GM23338 (cell line): ENCODE measurements at regions not wholly inside any gene's neighbourhood (a gene's known extent, or its start where the extent isn't known, plus 50 kb on each side); places are given as distances from the start of the nearest gene placed in this dataset.

Source experiments
- ATAC-seq: fragments of 200-7000 bp; cut with Tn5 transposase; 3 replicates; pipeline ENCODE4 v1.9.1; 2020
- DNase-seq: peaks from one replicate; pipeline ENCODE4 v3.0.0-alpha.2; 2015; ENCODE audit warnings: low spot score
- H2AFZ ChIP-seq: fragments of 200-600 bp; sonication (generic); 2 replicates; pipeline ENCODE4 v1.8.0; 2016; ENCODE audit warnings: antibody characterized with exemption, mild to moderate bottlenecking, moderate library complexity
- H3F3A ChIP-seq: fragments of 200-600 bp; sonication (generic); replicated peaks from 2 replicates; pipeline ENCODE4 v1.8.0; 2017; ENCODE audit warnings: antibody characterized with exemption, mixed run types, low read depth
- H3K27ac ChIP-seq: fragments of 200-600 bp; sonication (generic); 2 replicates; pipeline ENCODE4 v1.6.1; 2016; ENCODE audit warnings: low read depth
- H3K27me3 ChIP-seq: fragments of 200-600 bp; sonication (generic); 2 replicates; pipeline ENCODE4 v1.8.0; 2016; ENCODE audit warnings: mild to moderate bottlenecking, mixed run types, moderate library complexity; ENCODE audit not compliant: insufficient read depth
- H3K36me3 ChIP-seq: fragments of 200-600 bp; sonication (generic); 2 replicates; pipeline ENCODE4 v1.8.0; 2016; ENCODE audit warnings: mild to moderate bottlenecking; ENCODE audit not compliant: insufficient read depth
- H3K4me1 ChIP-seq: fragments of 200-600 bp; sonication (generic); 2 replicates; pipeline ENCODE4 v1.8.0; 2016; ENCODE audit warnings: mild to moderate bottlenecking, moderate library complexity; ENCODE audit not compliant: insufficient read depth
- H3K4me2 ChIP-seq: fragments of 200-600 bp; sonication (generic); 2 replicates; pipeline ENCODE4 v1.7.1; 2017; ENCODE audit warnings: mixed run types
- H3K4me3 ChIP-seq: fragments of 200-600 bp; sonication (generic); 2 replicates; pipeline ENCODE4 v1.6.1; 2016; ENCODE audit warnings: mixed run types
- H3K79me2 ChIP-seq: fragments of 200-600 bp; sonication (generic); replicated peaks from 2 replicates; pipeline ENCODE4 v1.8.0; 2017; ENCODE audit warnings: mild to moderate bottlenecking; ENCODE audit not compliant: insufficient read depth
- H3K9me2 ChIP-seq: fragments of 200-600 bp; sonication (generic); 2 replicates; pipeline ENCODE4 v1.8.0; 2017; ENCODE audit not compliant: insufficient read depth
- H4K20me1 ChIP-seq: fragments of 200-600 bp; sonication (generic); replicated peaks from 2 replicates; pipeline ENCODE4 v1.8.0; 2017; ENCODE audit warnings: mild to moderate bottlenecking; ENCODE audit not compliant: insufficient read depth
- H3K27ac Mint-ChIP-seq: 2 replicates; pipeline ENCODE4 v1.8.0; 2020; ENCODE audit warnings: inconsistent platforms, mild to moderate bottlenecking, moderate library complexity, mixed read lengths
- H3K27me3 Mint-ChIP-seq: 3 replicates; pipeline ENCODE4 v1.8.0; 2022; ENCODE audit warnings: low read depth, mild to moderate bottlenecking, moderate library complexity, mixed read lengths, inconsistent platforms; ENCODE audit not compliant: insufficient read depth, poor library complexity
- H3K36me3 Mint-ChIP-seq: 3 replicates; pipeline ENCODE4 v1.8.0; 2021; ENCODE audit warnings: low read depth, mild to moderate bottlenecking, inconsistent platforms, moderate library complexity, mixed read lengths
- H3K4me1 Mint-ChIP-seq: 3 replicates; pipeline ENCODE4 v1.8.0; 2020; ENCODE audit warnings: mild to moderate bottlenecking, inconsistent platforms, mixed read lengths
- H3K4me3 Mint-ChIP-seq: 3 replicates; pipeline ENCODE4 v1.8.0; 2021; ENCODE audit warnings: moderate library complexity, mild to moderate bottlenecking, inconsistent platforms, mixed read lengths
- H3K9me3 Mint-ChIP-seq: 3 replicates; pipeline ENCODE4 v1.8.0; 2020; ENCODE audit warnings: moderate library complexity, mild to moderate bottlenecking, inconsistent platforms, mixed read lengths
- CREB1 ChIP-seq: fragments of 250-450 bp; sonication (Bioruptor Pico); IDR thresholded peaks from 2 replicates; pipeline ENCODE4 v1.5.0; 2020; ENCODE audit warnings: low read depth, mild to moderate bottlenecking, moderate library complexity
- EZH2 ChIP-seq: fragments of 200-600 bp; sonication (generic); IDR thresholded peaks from one replicate; pipeline ENCODE4 v1.8.0; 2017; ENCODE audit warnings: antibody characterized with exemption, mild to moderate bottlenecking, low read depth; ENCODE audit not compliant: unreplicated experiment
- EZH2phosphoT487 ChIP-seq: fragments of 200-600 bp; sonication (generic); IDR thresholded peaks from one replicate; pipeline ENCODE4 v1.8.1; 2018; ENCODE audit warnings: antibody characterized with exemption; ENCODE audit not compliant: unreplicated experiment
- JUNB ChIP-seq: IDR thresholded peaks from one replicate; pipeline ENCODE4 v1.6.1; 2016; ENCODE audit warnings: antibody characterized with exemption; ENCODE audit not compliant: unreplicated experiment
- NANOG ChIP-seq: IDR thresholded peaks from 2 replicates; pipeline ENCODE4 v1.6.1; 2016; ENCODE audit warnings: antibody characterized with exemption, borderline replicate concordance
- POLR2AphosphoS5 ChIP-seq: IDR thresholded peaks from 2 replicates; pipeline ENCODE4 v1.6.1; 2016; ENCODE audit warnings: antibody characterized with exemption, low read depth
- STAT1 ChIP-seq: IDR thresholded peaks from one replicate; pipeline ENCODE4 v1.6.1; 2016; ENCODE audit warnings: antibody characterized with exemption; ENCODE audit not compliant: unreplicated experiment
- ZNF114 ChIP-seq: fragments of 250-450 bp; sonication (Bioruptor Pico); IDR thresholded peaks from 2 replicates; pipeline ENCODE4 v1.5.0; 2020; ENCODE audit warnings: mild to moderate bottlenecking, moderate library complexity
- TF ChIP-seq, protein P1 (sequence below), 2 experiments: fragments of 200-600 bp in 1 of 2; sonication (generic) in 1 of 2; conservative IDR thresholded peaks; 2 replicates each; pipeline versions ENCODE4 v1.5.1 to v1.6.1; 2016 to 2017; ENCODE audit warnings: antibody characterized with exemption in 2 of 2, low read depth in 2 of 2, mild to moderate bottlenecking in 2 of 2, moderate library complexity in 1 of 2
- TF ChIP-seq, protein P2 (sequence below): IDR thresholded peaks from 2 replicates; pipeline ENCODE4 v1.6.1; 2016; ENCODE audit warnings: antibody characterized with exemption
- TF ChIP-seq, protein P3 (sequence below): fragments of 250-450 bp; sonication (Bioruptor Pico); IDR thresholded peaks from 2 replicates; pipeline ENCODE4 v1.5.0; 2020; ENCODE audit warnings: mild to moderate bottlenecking, moderate library complexity

DNA sequence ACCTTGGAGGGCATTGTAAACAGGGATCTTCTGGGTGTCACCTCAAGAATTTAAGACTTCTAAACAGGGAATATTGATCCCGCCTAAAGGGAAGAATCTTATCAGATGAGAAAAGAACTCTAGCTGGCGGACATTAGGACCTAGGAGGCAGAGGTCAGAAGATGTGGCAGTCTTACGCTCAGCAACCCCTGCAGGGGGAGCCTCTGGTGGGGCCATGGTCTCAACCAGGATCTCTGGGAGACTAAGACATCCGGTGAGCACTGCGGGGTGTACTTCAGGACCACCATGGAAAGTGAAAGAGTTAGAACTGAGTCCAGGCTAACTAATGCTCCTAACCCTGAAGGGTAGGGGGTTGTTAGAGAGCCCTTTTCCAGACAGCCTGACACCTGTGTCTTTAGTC lies 295.2 kb downstream of the VGLL3 start:
- H3K27me3 ChIP-seq, result no peaks in the 10 kb centered on the region
- no peak overlapping the region for H3K27ac ChIP-seq
- Mint-ChIP-seq H3K36me3 (no peaks in the 10 kb centered on the region), H3K4me3 (no peak overlapping the region), H3K4me1 (peaks cover 12% of the 10 kb centered on the region; the same call in 2 of the 3 replicates), H3K27ac (no peak overlapping the region), H3K9me3 (no peaks in the 10 kb centered on the region), H3K27me3 (no peaks in the 10 kb centered on the region)
- no peak overlapping the region for H3K4me3 ChIP-seq
- H3K79me2 ChIP-seq, result no peaks in the 10 kb centered on the region
- peak overlapping the region; percentile 67; the same call in 1 of the 2 replicates for H2AFZ ChIP-seq
- no peaks in the 10 kb centered on the region for H3K36me3 ChIP-seq
- no peaks in the 10 kb centered on the region for H3K9me2 ChIP-seq
- H3K4me2 ChIP-seq, result no peak overlapping the region
- DNase-seq (peak; percentile 40), ATAC-seq (peak; percentile 85)
- H3K4me1 ChIP-seq, result no peaks in the 10 kb centered on the region
- no peaks in the 10 kb centered on the region for H4K20me1 ChIP-seq
- H3F3A ChIP-seq, result no peaks in the 10 kb centered on the region
- TF ChIP-seq CREB1 (CRISPR knock-in tag), result no peak
- TF ChIP-seq, protein P1, sequence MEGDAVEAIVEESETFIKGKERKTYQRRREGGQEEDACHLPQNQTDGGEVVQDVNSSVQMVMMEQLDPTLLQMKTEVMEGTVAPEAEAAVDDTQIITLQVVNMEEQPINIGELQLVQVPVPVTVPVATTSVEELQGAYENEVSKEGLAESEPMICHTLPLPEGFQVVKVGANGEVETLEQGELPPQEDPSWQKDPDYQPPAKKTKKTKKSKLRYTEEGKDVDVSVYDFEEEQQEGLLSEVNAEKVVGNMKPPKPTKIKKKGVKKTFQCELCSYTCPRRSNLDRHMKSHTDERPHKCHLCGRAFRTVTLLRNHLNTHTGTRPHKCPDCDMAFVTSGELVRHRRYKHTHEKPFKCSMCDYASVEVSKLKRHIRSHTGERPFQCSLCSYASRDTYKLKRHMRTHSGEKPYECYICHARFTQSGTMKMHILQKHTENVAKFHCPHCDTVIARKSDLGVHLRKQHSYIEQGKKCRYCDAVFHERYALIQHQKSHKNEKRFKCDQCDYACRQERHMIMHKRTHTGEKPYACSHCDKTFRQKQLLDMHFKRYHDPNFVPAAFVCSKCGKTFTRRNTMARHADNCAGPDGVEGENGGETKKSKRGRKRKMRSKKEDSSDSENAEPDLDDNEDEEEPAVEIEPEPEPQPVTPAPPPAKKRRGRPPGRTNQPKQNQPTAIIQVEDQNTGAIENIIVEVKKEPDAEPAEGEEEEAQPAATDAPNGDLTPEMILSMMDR (conservative IDR thresholded peaks at IDR 0.05; ENCODE audit: low read depth in 2 of 2), result peak; percentile 31 to 46

DNA sequence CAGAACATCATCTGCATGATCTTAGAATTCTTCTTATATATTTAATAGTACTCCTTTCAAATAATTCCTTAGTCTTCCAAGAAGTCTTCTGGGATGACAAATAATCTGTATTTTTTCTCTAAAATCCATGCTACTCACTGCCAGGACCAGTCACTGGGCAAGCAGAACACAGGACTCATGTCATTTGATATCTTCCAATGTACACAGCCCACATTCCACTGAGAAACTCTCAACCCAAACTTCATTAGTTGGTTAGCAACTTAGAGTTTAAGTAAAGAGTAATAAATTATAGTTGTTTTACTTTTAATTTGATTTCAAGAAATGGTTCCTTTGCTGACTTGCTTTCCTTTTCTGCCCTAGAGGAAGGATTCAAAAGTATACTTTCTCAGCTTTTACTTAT lies 317.0 kb downstream of the VGLL3 start:
- no peak for ATAC-seq
- no peaks in the 10 kb centered on the region for H3K27me3 Mint-ChIP-seq
- TF ChIP-seq EZH2phosphoT487, result no peak
- TF ChIP-seq STAT1, result no peak
- TF ChIP-seq CREB1 (CRISPR knock-in tag), result no peak
- TF ChIP-seq POLR2AphosphoS5, result no peak
- no peak for TF ChIP-seq EZH2
- TF ChIP-seq JUNB, result no peak
- TF ChIP-seq NANOG, result no peak
- TF ChIP-seq, protein P1 (conservative IDR thresholded peaks at IDR 0.05; ENCODE audit: low read depth in 2 of 2), result no peak
- TF ChIP-seq, protein P2, sequence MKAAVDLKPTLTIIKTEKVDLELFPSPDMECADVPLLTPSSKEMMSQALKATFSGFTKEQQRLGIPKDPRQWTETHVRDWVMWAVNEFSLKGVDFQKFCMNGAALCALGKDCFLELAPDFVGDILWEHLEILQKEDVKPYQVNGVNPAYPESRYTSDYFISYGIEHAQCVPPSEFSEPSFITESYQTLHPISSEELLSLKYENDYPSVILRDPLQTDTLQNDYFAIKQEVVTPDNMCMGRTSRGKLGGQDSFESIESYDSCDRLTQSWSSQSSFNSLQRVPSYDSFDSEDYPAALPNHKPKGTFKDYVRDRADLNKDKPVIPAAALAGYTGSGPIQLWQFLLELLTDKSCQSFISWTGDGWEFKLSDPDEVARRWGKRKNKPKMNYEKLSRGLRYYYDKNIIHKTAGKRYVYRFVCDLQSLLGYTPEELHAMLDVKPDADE, result no peak
- TF ChIP-seq ZNF114 (CRISPR knock-in tag), result no peak
- TF ChIP-seq, protein P3, sequence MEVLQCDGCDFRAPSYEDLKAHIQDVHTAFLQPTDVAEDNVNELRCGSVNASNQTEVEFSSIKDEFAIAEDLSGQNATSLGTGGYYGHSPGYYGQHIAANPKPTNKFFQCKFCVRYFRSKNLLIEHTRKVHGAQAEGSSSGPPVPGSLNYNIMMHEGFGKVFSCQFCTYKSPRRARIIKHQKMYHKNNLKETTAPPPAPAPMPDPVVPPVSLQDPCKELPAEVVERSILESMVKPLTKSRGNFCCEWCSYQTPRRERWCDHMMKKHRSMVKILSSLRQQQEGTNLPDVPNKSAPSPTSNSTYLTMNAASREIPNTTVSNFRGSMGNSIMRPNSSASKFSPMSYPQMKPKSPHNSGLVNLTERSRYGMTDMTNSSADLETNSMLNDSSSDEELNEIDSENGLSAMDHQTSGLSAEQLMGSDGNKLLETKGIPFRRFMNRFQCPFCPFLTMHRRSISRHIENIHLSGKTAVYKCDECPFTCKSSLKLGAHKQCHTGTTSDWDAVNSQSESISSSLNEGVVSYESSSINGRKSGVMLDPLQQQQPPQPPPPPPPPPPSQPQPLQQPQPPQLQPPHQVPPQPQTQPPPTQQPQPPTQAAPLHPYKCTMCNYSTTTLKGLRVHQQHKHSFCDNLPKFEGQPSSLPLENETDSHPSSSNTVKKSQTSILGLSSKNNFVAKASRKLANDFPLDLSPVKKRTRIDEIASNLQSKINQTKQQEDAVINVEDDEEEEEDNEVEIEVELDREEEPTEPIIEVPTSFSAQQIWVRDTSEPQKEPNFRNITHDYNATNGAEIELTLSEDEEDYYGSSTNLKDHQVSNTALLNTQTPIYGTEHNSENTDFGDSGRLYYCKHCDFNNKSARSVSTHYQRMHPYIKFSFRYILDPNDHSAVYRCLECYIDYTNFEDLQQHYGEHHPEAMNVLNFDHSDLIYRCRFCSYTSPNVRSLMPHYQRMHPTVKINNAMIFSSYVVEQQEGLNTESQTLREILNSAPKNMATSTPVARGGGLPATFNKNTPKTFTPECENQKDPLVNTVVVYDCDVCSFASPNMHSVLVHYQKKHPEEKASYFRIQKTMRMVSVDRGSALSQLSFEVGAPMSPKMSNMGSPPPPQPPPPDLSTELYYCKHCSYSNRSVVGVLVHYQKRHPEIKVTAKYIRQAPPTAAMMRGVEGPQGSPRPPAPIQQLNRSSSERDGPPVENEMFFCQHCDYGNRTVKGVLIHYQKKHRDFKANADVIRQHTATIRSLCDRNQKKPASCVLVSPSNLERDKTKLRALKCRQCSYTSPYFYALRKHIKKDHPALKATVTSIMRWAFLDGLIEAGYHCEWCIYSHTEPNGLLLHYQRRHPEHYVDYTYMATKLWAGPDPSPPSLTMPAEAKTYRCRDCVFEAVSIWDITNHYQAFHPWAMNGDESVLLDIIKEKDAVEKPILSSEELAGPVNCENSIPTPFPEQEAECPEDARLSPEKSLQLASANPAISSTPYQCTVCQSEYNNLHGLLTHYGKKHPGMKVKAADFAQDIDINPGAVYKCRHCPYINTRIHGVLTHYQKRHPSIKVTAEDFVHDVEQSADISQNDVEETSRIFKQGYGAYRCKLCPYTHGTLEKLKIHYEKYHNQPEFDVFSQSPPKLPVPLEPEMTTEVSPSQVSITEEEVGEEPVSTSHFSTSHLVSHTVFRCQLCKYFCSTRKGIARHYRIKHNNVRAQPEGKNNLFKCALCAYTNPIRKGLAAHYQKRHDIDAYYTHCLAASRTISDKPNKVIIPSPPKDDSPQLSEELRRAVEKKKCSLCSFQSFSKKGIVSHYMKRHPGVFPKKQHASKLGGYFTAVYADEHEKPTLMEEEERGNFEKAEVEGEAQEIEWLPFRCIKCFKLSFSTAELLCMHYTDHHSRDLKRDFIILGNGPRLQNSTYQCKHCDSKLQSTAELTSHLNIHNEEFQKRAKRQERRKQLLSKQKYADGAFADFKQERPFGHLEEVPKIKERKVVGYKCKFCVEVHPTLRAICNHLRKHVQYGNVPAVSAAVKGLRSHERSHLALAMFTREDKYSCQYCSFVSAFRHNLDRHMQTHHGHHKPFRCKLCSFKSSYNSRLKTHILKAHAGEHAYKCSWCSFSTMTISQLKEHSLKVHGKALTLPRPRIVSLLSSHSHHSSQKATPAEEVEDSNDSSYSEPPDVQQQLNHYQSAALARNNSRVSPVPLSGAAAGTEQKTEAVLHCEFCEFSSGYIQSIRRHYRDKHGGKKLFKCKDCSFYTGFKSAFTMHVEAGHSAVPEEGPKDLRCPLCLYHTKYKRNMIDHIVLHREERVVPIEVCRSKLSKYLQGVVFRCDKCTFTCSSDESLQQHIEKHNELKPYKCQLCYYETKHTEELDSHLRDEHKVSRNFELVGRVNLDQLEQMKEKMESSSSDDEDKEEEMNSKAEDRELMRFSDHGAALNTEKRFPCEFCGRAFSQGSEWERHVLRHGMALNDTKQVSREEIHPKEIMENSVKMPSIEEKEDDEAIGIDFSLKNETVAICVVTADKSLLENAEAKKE (CRISPR knock-in tag), result no peak

More for the DNA sequence above, 317.0 kb downstream of the VGLL3 start:
- Histone ChIP-seq H3K9me2 (peaks cover 8% of the 10 kb centered on the region; the same call in 1 of the 2 replicates), H3K4me2 (no peak overlapping the region), H3K27ac (no peak overlapping the region), H2AFZ (no peak overlapping the region), H3K4me3 (no peak overlapping the region), H3K79me2 (no peaks in the 10 kb centered on the region), H3K4me1 (no peaks in the 10 kb centered on the region), H3K36me3 (no peaks in the 10 kb centered on the region), H4K20me1 (no peaks in the 10 kb centered on the region), H3F3A (no peaks in the 10 kb centered on the region), H3K27me3 (no peaks in the 10 kb centered on the region)
- Mint-ChIP-seq H3K4me1 (no peaks in the 10 kb centered on the region), H3K9me3 (peaks cover 12% of the 10 kb centered on the region), H3K36me3 (peaks cover 5% of the 10 kb centered on the region; the same call in 2 of the 3 replicates), H3K27ac (no peak overlapping the region), H3K4me3 (no peak overlapping the region)
- DNase-seq, result no peak
